Testis (tissue), 2 donors: ENCODE measurements at regions not wholly inside any gene's neighbourhood (a gene's known extent, or its start where the extent isn't known, plus 50 kb on each side); places are given as distances from the start of the nearest gene placed in this dataset.

Experiments
- DNase-seq: peaks from one replicate; pipeline ENCODE4 v3.0.0-alpha.2; 2019
- H3K27ac ChIP-seq, 2 donors: fragments of 200-600 bp; sonication (generic); one replicate each; pipeline ENCODE4 v1.5.1; 2019
- H3K27me3 ChIP-seq: fragments of 200-600 bp; sonication (generic); one replicate; pipeline ENCODE4 v1.5.1; 2019
- H3K36me3 ChIP-seq: fragments of 200-600 bp; sonication (generic); one replicate; pipeline ENCODE4 v1.5.1; 2017; ENCODE audit warnings: low read depth; ENCODE audit errors: missing control alignments
- H3K4me1 ChIP-seq: fragments of 200-600 bp; sonication (generic); one replicate; pipeline ENCODE4 v1.5.1; 2019
- H3K4me3 ChIP-seq, 2 donors: fragments of 200-600 bp; sonication (generic); one replicate each; pipeline ENCODE4 v1.5.1; 2017 to 2019
- H3K9me3 ChIP-seq: fragments of 200-600 bp; sonication (generic); one replicate; pipeline ENCODE4 v1.5.1; 2017
- CTCF ChIP-seq, 3 experiments: fragments of 450-650 bp in 2 of 3; fragments of 200-600 bp in 1 of 3; sonication (generic) in 1 of 3; IDR thresholded peaks; one replicate each; pipeline ENCODE4 v1.5.1; 2016 to 2019; ENCODE audit warnings: antibody characterized with exemption in 3 of 3, mild to moderate bottlenecking in 2 of 3, moderate library complexity in 1 of 3
- POLR2A ChIP-seq: fragments of 450-650 bp; IDR thresholded peaks from one replicate; pipeline ENCODE4 v1.6.1; 2017; ENCODE audit warnings: antibody characterized with exemption, mild to moderate bottlenecking, moderate library complexity
- whole genome bisulfite sequencing, 2 donors: methylation state at CpG; one replicate each; pipeline ENCODE4 v1.1.5; 2018; 5-methylcytosine and 5-hydroxymethylcytosine counted together
- intact Hi-C: fragments of 100-400 bp; cut with DNase I; formaldehyde crosslinking; loops from one replicate; pipeline ENCODE4 v1.15.1; 2023; ENCODE audit warnings: low total_unique reads

GRCh38 chr13:61692691-61693090, 277.0 kb upstream of the PCDH20 start:
- Histone ChIP-seq H3K36me3 (no peaks in the 10 kb centered on the region), H3K9me3 (no peaks in the 10 kb centered on the region), H3K4me1 (no peaks in the 10 kb centered on the region), H3K27ac (no peak overlapping the region), H3K4me3 (no peak overlapping the region), H3K27me3 (no peaks in the 10 kb centered on the region)
- intact Hi-C loops = no loop called here
- TF ChIP-seq POLR2A (no peak), CTCF (IDR thresholded peaks at IDR 0.05) (no peak)
- DNase-seq = no peak

DNA sequence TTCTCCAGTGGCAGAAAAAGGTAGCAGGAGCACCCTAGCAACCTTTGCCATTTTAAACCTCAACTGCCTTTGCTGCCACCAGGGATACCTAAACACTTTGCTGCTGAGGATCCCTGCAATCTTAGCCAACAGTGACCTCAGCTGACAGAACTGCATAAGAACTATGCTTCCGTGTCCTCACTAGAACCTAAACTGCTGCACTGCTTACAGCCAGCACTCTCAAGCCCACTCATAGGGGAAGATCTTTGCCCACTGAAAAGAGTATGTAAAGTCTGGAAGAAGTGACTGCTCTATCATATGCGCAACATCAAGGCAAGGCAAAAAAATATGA, 270.0 kb upstream of the PCDH20 start:
- Histone ChIP-seq H3K27ac (no peak overlapping the region), H3K4me3 (no peak overlapping the region), H3K4me1 (no peaks in the 10 kb centered on the region), H3K36me3 (no peaks in the 10 kb centered on the region), H3K9me3 (no peaks in the 10 kb centered on the region), H3K27me3 (no peaks in the 10 kb centered on the region)
- WGBS, 2 donors = 64 to 75% methylated on average over 2 of the region's 2 CpGs
- TF ChIP-seq CTCF (IDR thresholded peaks at IDR 0.05) (no peak), POLR2A (no peak)
- peak; percentile 25 for DNase-seq
- intact Hi-C loops = no loop called here

DNA sequence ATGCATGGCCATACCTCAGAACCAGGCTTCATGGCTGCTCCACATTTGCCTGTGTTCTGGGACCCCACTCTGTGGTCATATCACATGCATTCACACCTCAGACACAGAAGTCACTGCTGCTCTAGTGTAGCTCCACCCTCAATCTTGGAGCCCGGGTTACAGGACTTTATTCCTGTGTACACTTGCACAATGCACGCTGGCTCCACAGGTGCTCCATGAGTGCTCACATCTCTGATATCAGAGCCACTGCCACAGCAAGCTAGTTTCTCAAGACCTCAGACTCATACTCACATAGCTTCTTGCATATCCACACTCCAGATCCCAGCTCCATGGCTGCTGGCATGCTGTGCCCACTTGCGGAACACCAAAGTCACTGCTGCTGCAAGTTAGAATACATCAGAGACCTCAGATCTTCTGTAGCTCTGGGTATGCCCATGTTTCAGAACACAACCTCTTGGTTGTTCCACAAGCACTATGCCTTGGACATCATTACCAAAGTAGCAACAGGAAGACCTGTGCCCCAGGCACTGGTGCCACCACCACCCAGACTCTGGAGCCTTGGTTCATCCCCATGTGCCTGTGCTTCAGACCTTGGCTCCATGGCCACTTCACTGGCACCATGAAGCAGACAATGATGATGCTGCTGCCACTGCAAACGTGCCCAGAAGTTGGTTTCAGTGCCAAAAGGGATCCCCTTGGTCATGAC, 269.5 kb upstream of the PCDH20 start:
- no peak for TF ChIP-seq CTCF (IDR thresholded peaks at IDR 0.05)
- no peak for TF ChIP-seq POLR2A
- intact Hi-C loops = no loop called here
- Histone ChIP-seq H3K27me3 (no peaks in the 10 kb centered on the region), H3K27ac (no peak overlapping the region), H3K9me3 (no peaks in the 10 kb centered on the region), H3K36me3 (no peaks in the 10 kb centered on the region), H3K4me3 (no peak overlapping the region), H3K4me1 (no peaks in the 10 kb centered on the region)
- 82% methylated on average over 4 of the region's 4 CpGs; no CpG with 5 or more reads in 1 of the 2 donors for WGBS, 2 donors
- DNase-seq = no peak

- Histone ChIP-seq H3K27ac (no peak overlapping the region), H3K27me3 (no peaks in the 10 kb centered on the region), H3K4me3 (no peak overlapping the region), H3K4me1 (no peaks in the 10 kb centered on the region), H3K36me3 (no peaks in the 10 kb centered on the region), H3K9me3 (no peaks in the 10 kb centered on the region)
- intact Hi-C loops = no loop called here
- no peak for TF ChIP-seq POLR2A
- no peak for TF ChIP-seq CTCF (IDR thresholded peaks at IDR 0.05)
- DNase-seq = no peak
- 72 to 76% methylated on average over 4 of the region's 4 CpGs for WGBS, 2 donors
Observed at GRCh38 chr13:61672756-61673155, 257.1 kb upstream of the PCDH20 start.
